Smooth muscle cell (in vitro differentiated cells): ENCODE measurements at regions not wholly inside any gene's neighbourhood (a gene's known extent, or its start where the extent isn't known, plus 50 kb on each side); places are given as distances from the start of the nearest gene placed in this dataset.

ENCODE experiments used
- DNase-seq: peaks from one replicate; lab custom pipeline; 2025; ENCODE audit not compliant: unreplicated experiment; lab: John Stamatoyannopoulos, UW
- H2AFZ ChIP-seq: fragments of 200-600 bp; sonication (generic); 2 replicates; pipeline ENCODE4 v1.6.0; 2016; ENCODE audit warnings: antibody characterized with exemption, low read depth, mild to moderate bottlenecking
- H3F3A ChIP-seq: fragments of 200-600 bp; sonication (generic); 2 replicates; pipeline ENCODE4 v1.6.0; 2017; ENCODE audit warnings: antibody characterized with exemption, low read depth
- H3K27ac ChIP-seq: fragments of 200-600 bp; sonication (generic); 2 replicates; pipeline ENCODE4 v1.5.1; 2016; ENCODE audit warnings: low read depth, mild to moderate bottlenecking
- H3K27me3 ChIP-seq: fragments of 200-600 bp; sonication (generic); 2 replicates; pipeline ENCODE4 v1.6.1; 2016; ENCODE audit warnings: low read depth, mild to moderate bottlenecking
- H3K36me3 ChIP-seq: fragments of 200-600 bp; sonication (generic); 2 replicates; pipeline ENCODE4 v1.5.1; 2016; ENCODE audit warnings: low read depth
- H3K4me1 ChIP-seq: fragments of 200-600 bp; sonication (generic); 2 replicates; pipeline ENCODE4 v1.5.1; 2016; ENCODE audit warnings: low read depth
- H3K4me2 ChIP-seq: fragments of 200-600 bp; sonication (generic); 2 replicates; pipeline ENCODE4 v1.6.0; 2016; ENCODE audit warnings: mild to moderate bottlenecking
- H3K4me3 ChIP-seq: fragments of 200-600 bp; sonication (generic); 2 replicates; pipeline ENCODE4 v1.5.1; 2016; ENCODE audit warnings: mild to moderate bottlenecking
- H3K79me2 ChIP-seq: fragments of 200-600 bp; sonication (generic); 2 replicates; pipeline ENCODE4 v1.6.0; 2016; ENCODE audit warnings: low read depth, mild to moderate bottlenecking
- H3K9ac ChIP-seq: fragments of 200-600 bp; sonication (generic); 2 replicates; pipeline ENCODE4 v1.6.0; 2016; ENCODE audit warnings: low read depth
- H3K9me3 ChIP-seq: fragments of 200-600 bp; sonication (generic); replicated peaks from 2 replicates; pipeline ENCODE4 v1.5.1; 2016; ENCODE audit warnings: low read depth
- H4K20me1 ChIP-seq: fragments of 200-600 bp; sonication (generic); 2 replicates; pipeline ENCODE4 v1.6.0; 2016; ENCODE audit warnings: low read depth
- CTCF ChIP-seq: fragments of 200-600 bp; sonication (generic); IDR thresholded peaks from 2 replicates; pipeline ENCODE4 v1.5.1; 2017; ENCODE audit warnings: borderline replicate concordance, mild to moderate bottlenecking, antibody characterized with exemption; ENCODE audit not compliant: insufficient read depth, poor library complexity, severe bottlenecking
- WGBS: methylation state at CpG from one replicate; pipeline ENCODE4 v1.1.7; 2016; ENCODE audit warnings: low lambda C conversion rate; 5-methylcytosine and 5-hydroxymethylcytosine counted together

- H2AFZ ChIP-seq: no peak overlapping the region
Measured at GRCh38 chr7:115359119-115359518, 437.2 kb downstream of the MDFIC start.

DNA sequence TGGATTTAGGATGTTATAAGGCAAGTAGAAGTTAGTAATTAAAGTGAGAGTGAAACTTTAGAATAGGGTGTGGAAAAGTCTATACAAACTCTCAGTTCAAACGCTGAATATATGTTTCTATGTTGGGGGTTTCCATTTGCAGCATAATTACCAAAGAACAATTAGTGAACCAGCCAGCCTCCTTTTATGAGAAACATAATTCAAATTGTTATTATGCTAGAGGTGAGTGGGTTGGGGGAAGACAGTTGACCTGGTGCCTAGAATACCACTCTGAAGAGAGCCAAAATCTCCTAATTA lies 435.8 kb downstream of the MDFIC start:
- Histone ChIP-seq H3K79me2 (no peaks in the 10 kb centered on the region), H3K36me3 (no peaks in the 10 kb centered on the region), H3K4me3 (no peak overlapping the region), H3K27me3 (no peaks in the 10 kb centered on the region), H3K9ac (no peak overlapping the region), H3K27ac (no peak overlapping the region), H2AFZ (no peak overlapping the region), H4K20me1 (no peaks in the 10 kb centered on the region), H3K9me3 (no peaks in the 10 kb centered on the region), H3K4me2 (no peak overlapping the region), H3K4me1 (no peaks in the 10 kb centered on the region), H3F3A (no peaks in the 10 kb centered on the region)
- no peak for TF ChIP-seq CTCF
- DNase-seq: no peak
- 91% methylated on average over 1 of the region's 1 CpG for WGBS

More at GRCh38 chr7:115359119-115359518, 437.2 kb downstream of the MDFIC start:
- DNase-seq: no peak
- TF ChIP-seq CTCF: no peak
- H3K36me3 ChIP-seq: no peaks in the 10 kb centered on the region
- no peak overlapping the region for H3K9ac ChIP-seq
- no peak overlapping the region for H3K4me2 ChIP-seq
- WGBS: 89% methylated on average over 1 of the region's 1 CpG
- H3K4me1 ChIP-seq: no peaks in the 10 kb centered on the region
- H3F3A ChIP-seq: no peaks in the 10 kb centered on the region
- H3K79me2 ChIP-seq: no peaks in the 10 kb centered on the region
- no peaks in the 10 kb centered on the region for H4K20me1 ChIP-seq
- no peaks in the 10 kb centered on the region for H3K27me3 ChIP-seq
- no peak overlapping the region for H3K27ac ChIP-seq
- H3K4me3 ChIP-seq: no peak overlapping the region
- H3K9me3 ChIP-seq: no peaks in the 10 kb centered on the region

GRCh38 chr7:115356999-115357702 lies 435.3 kb downstream of the MDFIC start:
- DNase-seq: no peak
- no peaks in the 10 kb centered on the region for H4K20me1 ChIP-seq
- TF ChIP-seq CTCF: no peak
- no peaks in the 10 kb centered on the region for H3K9me3 ChIP-seq
- no peaks in the 10 kb centered on the region for H3K36me3 ChIP-seq
- H3K27ac ChIP-seq: no peak overlapping the region
- no peak overlapping the region for H3K4me2 ChIP-seq
- no peaks in the 10 kb centered on the region for H3K4me1 ChIP-seq
- H3K27me3 ChIP-seq: no peaks in the 10 kb centered on the region
- no peaks in the 10 kb centered on the region for H3F3A ChIP-seq
- WGBS: 50% methylated on average over 7 of the region's 7 CpGs
- H3K9ac ChIP-seq: no peak overlapping the region
- H2AFZ ChIP-seq: no peak overlapping the region
- no peak overlapping the region for H3K4me3 ChIP-seq
- H3K79me2 ChIP-seq: no peaks in the 10 kb centered on the region

GRCh38 chr7:115356139-115356746 lies 434.3 kb downstream of the MDFIC start:
- Histone ChIP-seq H2AFZ (peak overlapping the region; percentile 12), H3K9ac (no peak overlapping the region), H4K20me1 (no peaks in the 10 kb centered on the region), H3K36me3 (no peaks in the 10 kb centered on the region), H3K4me3 (no peak overlapping the region), H3K4me1 (no peaks in the 10 kb centered on the region), H3K4me2 (no peak overlapping the region), H3K27me3 (no peaks in the 10 kb centered on the region), H3K79me2 (no peaks in the 10 kb centered on the region), H3F3A (no peaks in the 10 kb centered on the region), H3K9me3 (no peaks in the 10 kb centered on the region), H3K27ac (no peak overlapping the region)
- TF ChIP-seq CTCF: peak; percentile 69
- DNase-seq: no peak
- WGBS: 62% methylated on average over 2 of the region's 2 CpGs
